Transverse colon (tissue), 4 donors: ENCODE measurements at regions not wholly inside any gene's neighbourhood (a gene's known extent, or its start where the extent isn't known, plus 50 kb on each side); places are given as distances from the start of the nearest gene placed in this dataset.

Experiments
- DNase-seq: peaks from one replicate; pipeline ENCODE4 v3.0.0-alpha.2; 2019
- H3K27ac ChIP-seq, 4 donors: fragments of 200-600 bp; sonication (generic); 2 replicates each; pipeline ENCODE4 v1.5.1; 2016 to 2018; ENCODE audit warnings: inconsistent platforms in 4 of 4
- H3K27me3 ChIP-seq: fragments of 200-600 bp; sonication (generic); 2 replicates; pipeline ENCODE4 v1.5.1; 2017; ENCODE audit warnings: inconsistent platforms
- H3K36me3 ChIP-seq, 4 donors: fragments of 200-600 bp; sonication (generic); 2 replicates each; pipeline ENCODE4 v1.5.1; 2017 to 2019; ENCODE audit warnings: inconsistent platforms in 4 of 4
- H3K4me1 ChIP-seq, 4 donors: fragments of 200-600 bp; sonication (generic); 2 replicates each; pipeline ENCODE4 v1.5.1; 2017 to 2020; ENCODE audit warnings: inconsistent platforms in 4 of 4
- H3K4me3 ChIP-seq, 4 donors: fragments of 200-600 bp; sonication (generic); 1 replicate in 1 of 4; 2 replicates in 3 of 4; pipeline versions ENCODE4 v1.5.1 to v1.6.1; 2017 to 2019; ENCODE audit warnings: inconsistent platforms in 4 of 4
- H3K9me3 ChIP-seq, 2 donors: fragments of 200-600 bp; sonication (generic); 2 replicates each; pipeline ENCODE4 v1.5.1; 2017 to 2019; ENCODE audit warnings: inconsistent platforms in 2 of 2
- EP300 ChIP-seq: sonication (generic); formaldehyde crosslinking; IDR thresholded peaks from one replicate; pipeline ENCODE4 v1.6.1; 2017; ENCODE audit warnings: antibody characterized with exemption, low read depth
- POLR2A ChIP-seq: fragments of 450-650 bp; IDR thresholded peaks from one replicate; pipeline ENCODE4 v1.6.1; 2016; ENCODE audit warnings: antibody characterized with exemption, mild to moderate bottlenecking, moderate library complexity
- POLR2AphosphoS5 ChIP-seq, 3 donors: sonication (generic); formaldehyde crosslinking; IDR thresholded peaks; one replicate each; pipeline ENCODE4 v1.6.1; 2016; ENCODE audit warnings: antibody characterized with exemption in 3 of 3
- WGBS, 2 donors: methylation state at CpG; one replicate each; pipeline ENCODE4 v1.1.5; 2018; ENCODE audit warnings: low coverage in 1 of 2; 5-methylcytosine and 5-hydroxymethylcytosine counted together
- in situ Hi-C, 4 donors: fragments of 200-750 bp; cut with MboI; loops; one replicate each; pipeline versions ENCODE4 v1.15.0 to v1.15.1; 2017; ENCODE audit warnings: low sequenced_read_pairs in 3 of 4, low pct_ligation_motif_present in 1 of 4, low pct_unique_long_range_greater_than_20kb in 1 of 4
- intact Hi-C: fragments of 100-400 bp; cut with DNase I; formaldehyde crosslinking; loops from one replicate; pipeline ENCODE4 v1.15.1; 2023; ENCODE audit warnings: low total_unique reads
- TF ChIP-seq, protein P1 (sequence below), 5 experiments: fragments of 200-600 bp in 3 of 5; fragments of 450-650 bp in 2 of 5; sonication (generic) in 3 of 5; IDR thresholded peaks; 1 replicate in 2 of 5; 2 replicates in 3 of 5; pipeline ENCODE4 v1.5.1; 2016 to 2017; ENCODE audit warnings: antibody characterized with exemption in 5 of 5, inconsistent platforms in 3 of 5, mild to moderate bottlenecking in 2 of 5, moderate library complexity in 1 of 5

DNA sequence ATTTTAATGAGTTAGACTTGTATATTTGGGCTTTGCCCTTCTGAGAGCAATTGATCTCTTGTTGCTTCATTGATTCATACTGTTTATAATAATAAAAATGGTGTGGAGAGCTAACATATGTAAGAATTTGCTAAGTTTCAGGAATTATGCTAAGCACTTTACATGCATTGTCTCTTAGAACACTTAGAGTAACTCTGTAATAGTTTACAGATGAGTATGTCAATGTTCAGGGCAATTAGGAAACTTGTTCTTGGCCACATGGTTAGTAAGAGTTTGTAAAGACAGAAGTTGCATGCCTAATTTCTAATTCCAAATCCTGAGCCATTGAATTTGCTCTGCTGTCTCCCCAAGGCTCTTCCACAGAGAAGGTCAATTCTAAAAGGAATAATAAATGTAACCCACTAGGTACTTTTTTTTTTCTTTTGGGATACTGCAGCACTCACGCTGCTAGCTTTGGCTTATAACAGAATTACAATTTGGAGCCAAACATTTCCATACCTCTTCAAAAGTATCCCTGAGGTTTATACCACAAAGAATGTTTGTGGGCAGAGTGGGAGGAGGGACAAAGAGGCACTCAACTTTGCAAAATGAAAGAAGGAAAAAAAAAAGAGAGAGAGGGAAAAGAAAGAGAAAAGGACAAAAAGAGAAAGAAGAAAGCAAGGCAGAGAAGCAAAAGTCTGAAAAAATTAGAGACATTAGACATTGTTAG, 232.4 kb downstream of the CALCRL start:
- TF ChIP-seq, protein P1, sequence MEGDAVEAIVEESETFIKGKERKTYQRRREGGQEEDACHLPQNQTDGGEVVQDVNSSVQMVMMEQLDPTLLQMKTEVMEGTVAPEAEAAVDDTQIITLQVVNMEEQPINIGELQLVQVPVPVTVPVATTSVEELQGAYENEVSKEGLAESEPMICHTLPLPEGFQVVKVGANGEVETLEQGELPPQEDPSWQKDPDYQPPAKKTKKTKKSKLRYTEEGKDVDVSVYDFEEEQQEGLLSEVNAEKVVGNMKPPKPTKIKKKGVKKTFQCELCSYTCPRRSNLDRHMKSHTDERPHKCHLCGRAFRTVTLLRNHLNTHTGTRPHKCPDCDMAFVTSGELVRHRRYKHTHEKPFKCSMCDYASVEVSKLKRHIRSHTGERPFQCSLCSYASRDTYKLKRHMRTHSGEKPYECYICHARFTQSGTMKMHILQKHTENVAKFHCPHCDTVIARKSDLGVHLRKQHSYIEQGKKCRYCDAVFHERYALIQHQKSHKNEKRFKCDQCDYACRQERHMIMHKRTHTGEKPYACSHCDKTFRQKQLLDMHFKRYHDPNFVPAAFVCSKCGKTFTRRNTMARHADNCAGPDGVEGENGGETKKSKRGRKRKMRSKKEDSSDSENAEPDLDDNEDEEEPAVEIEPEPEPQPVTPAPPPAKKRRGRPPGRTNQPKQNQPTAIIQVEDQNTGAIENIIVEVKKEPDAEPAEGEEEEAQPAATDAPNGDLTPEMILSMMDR (IDR thresholded peaks at IDR 0.05) = no peak
- TF ChIP-seq POLR2A (no peak), POLR2AphosphoS5 (IDR thresholded peaks at IDR 0.05) (no peak), EP300 (no peak)
- Histone ChIP-seq H3K27ac (no peak overlapping the region), H3K27me3 (no peaks in the 10 kb centered on the region), H3K9me3 (no peaks in the 10 kb centered on the region), H3K4me3 (no peak overlapping the region), H3K4me1 (no peaks in the 10 kb centered on the region), H3K36me3 (no peaks in the 10 kb centered on the region)
- in situ Hi-C loops = no loop called here
- DNase-seq = no peak
- intact Hi-C loops = no loop called here
- 68 to 80% methylated on average over 1 of the region's 1 CpG for WGBS, 2 donors

DNA sequence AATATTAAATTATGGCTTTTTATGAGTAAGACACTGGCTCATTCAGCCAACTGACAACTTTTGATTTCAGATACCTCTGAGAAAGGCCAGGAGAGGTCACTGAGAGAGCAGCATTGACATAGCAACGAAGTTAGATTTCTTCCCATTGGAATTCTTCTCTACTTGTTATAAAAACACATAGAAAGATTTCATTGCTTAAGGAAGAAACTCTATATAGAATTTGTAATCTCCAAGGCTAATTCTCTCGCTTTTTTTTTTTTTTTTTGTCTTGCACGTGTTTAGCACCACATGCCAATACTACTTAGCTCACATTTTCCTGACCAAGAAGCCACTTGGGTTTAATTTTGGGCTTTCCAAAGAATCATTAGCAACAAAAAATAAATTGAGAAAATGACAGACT, 233.7 kb downstream of the CALCRL start:
- in situ Hi-C loops = no loop called here
- DNase-seq = no peak

DNA sequence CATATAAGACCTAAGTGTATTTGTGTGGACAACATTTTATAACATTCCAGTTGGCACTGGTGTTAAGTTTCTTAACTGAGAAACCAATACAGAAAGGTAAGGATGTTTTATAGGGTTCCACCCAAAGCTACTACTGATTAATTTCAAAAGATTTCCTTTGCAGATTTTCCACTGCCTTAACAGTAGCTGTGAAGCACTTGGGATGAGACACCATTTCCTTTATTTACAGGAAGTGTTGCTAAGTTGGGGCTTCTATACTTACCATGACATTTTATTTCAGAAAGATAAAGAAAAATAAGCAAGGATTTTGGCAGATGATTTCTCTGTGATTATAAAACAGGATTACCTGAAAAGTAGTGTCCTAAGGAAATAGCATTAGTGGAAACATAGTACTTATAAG, 234.3 kb downstream of the CALCRL start:
- no peak for TF ChIP-seq POLR2A
- no peak for TF ChIP-seq EP300
- TF ChIP-seq POLR2AphosphoS5 (IDR thresholded peaks at IDR 0.05) = no peak
- TF ChIP-seq, protein P1 (IDR thresholded peaks at IDR 0.05) = no peak

More for the DNA sequence above, 233.7 kb downstream of the CALCRL start:
- H3K4me3 ChIP-seq = no peak overlapping the region
- H3K9me3 ChIP-seq = no peaks in the 10 kb centered on the region
- no peaks in the 10 kb centered on the region for H3K27me3 ChIP-seq
- 69 to 71% methylated on average over 3 of the region's 3 CpGs for whole genome bisulfite sequencing, 2 donors
- no peaks in the 10 kb centered on the region for H3K36me3 ChIP-seq
- no peak overlapping the region for H3K27ac ChIP-seq
- peaks cover 0 to 6% (median 0%) of the 10 kb centered on the region in 4 donors for H3K4me1 ChIP-seq
- TF ChIP-seq POLR2A (no peak), EP300 (no peak), POLR2AphosphoS5 (IDR thresholded peaks at IDR 0.05) (no peak)
- TF ChIP-seq, protein P1 (IDR thresholded peaks at IDR 0.05) = no peak
- intact Hi-C loops = no loop called here

GRCh38 chr2:187210726-187211125, 237.3 kb downstream of the CALCRL start:
- H3K36me3 ChIP-seq = no peaks in the 10 kb centered on the region
- DNase-seq = no peak
- TF ChIP-seq POLR2A (no peak), EP300 (no peak), POLR2AphosphoS5 (IDR thresholded peaks at IDR 0.05) (no peak)
- TF ChIP-seq, protein P1 (IDR thresholded peaks at IDR 0.05) = no peak
- 40 to 80% methylated on average over 1 to 3 of the region's 3 CpGs for WGBS, 2 donors
- H3K9me3 ChIP-seq = no peaks in the 10 kb centered on the region
- in situ Hi-C loops (no loop called here), intact Hi-C loops (no loop called here)
- no peak overlapping the region for H3K4me3 ChIP-seq
- peaks cover 0 to 6% (median 0%) of the 10 kb centered on the region in 4 donors for H3K4me1 ChIP-seq
- H3K27ac ChIP-seq = no peak overlapping the region
- H3K27me3 ChIP-seq = no peaks in the 10 kb centered on the region

More for the DNA sequence above, 234.3 kb downstream of the CALCRL start:
- intact Hi-C loops (no loop called here), in situ Hi-C loops (no loop called here)
- Histone ChIP-seq H3K4me1 (peaks cover 0 to 6% (median 0%) of the 10 kb centered on the region in 4 donors), H3K36me3 (no peaks in the 10 kb centered on the region), H3K27me3 (no peaks in the 10 kb centered on the region), H3K4me3 (no peak overlapping the region), H3K27ac (no peak overlapping the region), H3K9me3 (no peaks in the 10 kb centered on the region)
- DNase-seq = no peak
